Right kidney (tissue), 1 donor: ENCODE measurements at regions not wholly inside any gene's neighbourhood (a gene's known extent, or its start where the extent isn't known, plus 50 kb on each side); places are given as distances from the start of the nearest gene placed in this dataset.

ENCODE experiments used
- DNase-seq: peaks from one replicate; pipeline ENCODE4 v3.0.0-alpha.2; 2016

DNA sequence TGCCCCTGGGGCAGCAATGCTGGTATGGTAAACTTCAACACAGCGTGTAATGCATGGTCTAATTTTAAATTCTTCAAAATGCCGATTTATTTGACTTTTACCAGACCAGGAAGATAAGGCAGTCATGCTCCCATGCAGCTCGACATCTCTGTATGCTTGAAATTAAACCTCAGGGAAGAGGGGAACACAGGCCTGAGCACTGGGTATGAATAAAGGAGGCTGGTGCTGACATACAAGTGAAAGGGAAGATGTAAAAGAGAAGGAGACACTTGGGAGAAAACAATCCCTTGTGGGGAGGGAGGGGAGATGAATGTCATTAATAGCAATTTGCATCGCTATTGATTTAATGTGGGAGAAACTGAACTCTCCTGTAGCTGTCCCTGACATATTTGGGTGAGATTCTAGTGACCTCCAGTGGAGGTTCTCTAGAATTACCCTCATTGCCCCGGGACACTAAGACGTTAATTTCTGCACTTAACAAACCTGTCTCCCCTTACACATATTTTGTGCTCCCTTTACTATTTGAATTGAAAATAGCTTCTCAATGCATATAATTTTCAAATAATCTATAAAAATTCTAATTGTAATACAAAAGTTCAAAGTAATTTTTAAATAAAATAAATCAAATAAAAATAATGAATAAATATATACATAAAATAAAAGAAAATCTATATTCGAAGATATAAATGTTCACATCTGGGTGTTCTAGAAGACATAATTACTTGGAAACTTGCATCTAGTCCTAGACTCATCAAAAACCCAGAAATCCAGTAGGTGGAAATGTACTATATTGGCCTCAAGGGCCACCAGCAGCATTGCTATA lies 283.1 kb downstream of the LMX1A start:
- DNase-seq: peak; percentile 46

DNA sequence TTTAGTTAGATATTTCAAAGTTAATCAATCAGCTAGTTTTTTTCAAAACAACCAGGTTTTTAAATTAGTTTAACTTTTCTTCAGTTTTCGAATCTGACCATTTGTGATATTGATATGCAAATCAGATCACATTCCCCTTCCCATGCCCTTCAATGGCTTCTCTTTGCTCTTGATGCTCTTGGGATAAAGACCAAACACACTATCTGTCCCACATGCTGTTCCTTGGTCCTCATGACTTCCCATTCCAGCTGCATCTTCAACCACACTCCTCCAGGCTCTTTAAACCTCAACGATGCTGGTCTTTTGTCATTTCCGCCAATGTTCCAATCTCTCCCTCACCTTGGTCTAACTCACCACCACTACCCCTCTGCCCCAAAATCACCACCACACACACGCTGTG lies 285.8 kb downstream of the LMX1A start:
- no peak for DNase-seq

DNA sequence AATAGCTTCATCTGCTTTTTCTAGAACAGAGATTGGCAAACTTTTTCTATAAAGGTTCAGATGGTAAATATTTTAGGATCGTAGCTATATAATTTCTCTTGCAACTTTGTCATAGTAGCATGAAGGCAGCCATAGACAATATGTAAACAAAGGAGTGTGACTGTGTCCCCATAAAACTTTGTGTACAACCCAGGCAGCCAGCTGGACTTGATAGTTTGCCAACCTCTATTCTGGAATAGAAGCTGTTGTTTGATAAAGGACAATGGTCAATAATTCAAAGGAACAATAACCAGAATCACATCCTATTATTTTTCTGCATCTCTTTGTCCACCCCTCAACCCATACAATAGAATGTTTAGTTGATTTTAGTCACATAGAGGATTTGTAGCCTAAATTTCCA lies 286.7 kb downstream of the LMX1A start:
- DNase-seq: no peak

DNA sequence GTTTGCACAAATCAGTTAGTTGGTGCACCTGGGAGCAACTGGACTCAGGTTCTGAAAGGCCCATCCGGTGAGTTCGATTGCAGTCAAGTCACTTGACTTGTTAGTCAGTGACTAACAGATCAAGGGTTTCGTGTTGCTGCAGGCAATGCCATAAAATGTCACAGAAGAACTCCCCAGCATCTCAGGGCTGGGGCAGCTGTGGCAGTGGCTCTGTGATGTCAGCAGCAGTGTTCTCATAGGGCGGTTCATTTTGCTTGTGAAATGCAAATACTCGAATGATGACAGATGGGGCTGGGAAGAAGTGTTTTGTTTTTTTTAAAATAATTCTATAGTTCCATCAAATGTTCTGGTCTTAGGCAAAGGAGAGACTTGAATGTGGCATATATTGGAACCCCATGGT lies 287.8 kb downstream of the LMX1A start:
- DNase-seq: no peak

DNA sequence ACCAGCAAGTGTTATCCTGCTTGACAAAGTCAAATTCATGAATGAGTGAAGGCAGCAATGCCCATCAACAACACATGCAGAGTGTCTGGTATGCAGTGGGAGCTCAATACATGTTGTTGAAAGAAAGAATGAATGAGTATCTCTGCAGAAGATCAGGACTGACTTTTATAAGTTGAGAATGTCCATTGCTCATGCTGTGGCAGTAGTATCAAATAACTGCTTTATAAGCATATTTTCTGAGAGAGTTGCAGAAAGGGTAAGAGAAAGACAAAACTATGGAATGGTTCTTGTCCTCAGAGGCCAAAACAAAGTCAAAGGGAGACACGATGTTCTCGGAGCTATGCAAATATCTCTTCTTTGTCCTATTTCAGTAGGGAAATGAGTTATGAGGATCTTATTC lies 288.7 kb downstream of the LMX1A start:
- no peak for DNase-seq

DNA sequence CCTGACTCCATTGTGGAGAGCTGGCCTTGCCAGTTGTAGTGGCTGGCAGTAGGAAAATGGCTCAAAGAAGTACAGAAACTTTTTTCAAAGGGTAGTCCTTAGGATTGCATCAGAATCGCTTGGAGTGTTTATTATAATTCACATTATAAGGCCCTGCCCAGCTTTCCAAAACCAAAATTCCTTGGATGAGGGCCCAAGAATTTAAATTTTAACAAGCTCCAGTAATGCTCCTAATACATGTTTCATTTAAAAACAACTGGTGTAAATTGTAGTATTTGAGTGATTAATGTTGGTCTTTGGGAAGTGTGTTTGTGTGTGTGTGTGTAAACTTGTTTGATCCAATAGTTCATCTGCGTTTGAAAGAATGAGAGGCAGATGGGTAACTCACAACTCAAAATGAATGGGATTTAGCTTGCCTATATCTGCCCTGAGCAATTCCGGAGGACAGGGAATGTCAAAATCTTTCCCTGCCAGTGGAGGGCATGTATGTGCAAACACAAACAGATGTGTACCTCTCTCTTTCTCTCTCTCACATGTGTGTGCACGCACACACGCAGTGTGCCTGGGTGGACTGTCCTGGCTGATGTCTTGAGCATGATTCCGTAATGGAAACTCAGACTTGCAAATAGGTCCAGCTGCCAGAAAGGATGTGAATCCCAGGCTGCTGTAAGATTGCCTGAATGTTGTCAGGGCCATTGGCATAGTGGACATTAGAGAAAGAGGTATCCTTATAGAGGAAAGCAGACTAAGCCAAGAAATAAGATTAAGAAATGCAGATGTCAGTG lies 293.1 kb downstream of the LMX1A start:
- DNase-seq: no peak

DNA sequence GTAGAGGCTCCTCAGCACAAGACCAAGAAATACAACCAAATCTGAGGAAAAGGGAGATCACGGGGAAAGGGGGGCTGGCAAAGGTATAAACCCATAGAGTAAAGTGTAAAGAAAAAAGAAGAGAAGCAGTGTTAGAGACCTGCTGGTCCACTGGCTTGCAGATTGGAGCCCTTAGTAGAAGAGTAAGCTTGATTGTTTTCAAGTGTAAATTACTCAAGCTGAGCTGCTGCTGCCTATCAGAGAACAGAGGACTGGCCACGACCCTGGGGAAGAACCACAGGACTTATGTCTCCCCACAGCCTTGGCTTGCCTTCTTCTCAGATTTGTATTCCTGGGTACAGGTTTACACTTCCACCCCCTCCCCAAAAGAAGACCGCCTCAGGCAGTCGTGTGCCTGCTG lies 294.2 kb downstream of the LMX1A start:
- no peak for DNase-seq

DNA sequence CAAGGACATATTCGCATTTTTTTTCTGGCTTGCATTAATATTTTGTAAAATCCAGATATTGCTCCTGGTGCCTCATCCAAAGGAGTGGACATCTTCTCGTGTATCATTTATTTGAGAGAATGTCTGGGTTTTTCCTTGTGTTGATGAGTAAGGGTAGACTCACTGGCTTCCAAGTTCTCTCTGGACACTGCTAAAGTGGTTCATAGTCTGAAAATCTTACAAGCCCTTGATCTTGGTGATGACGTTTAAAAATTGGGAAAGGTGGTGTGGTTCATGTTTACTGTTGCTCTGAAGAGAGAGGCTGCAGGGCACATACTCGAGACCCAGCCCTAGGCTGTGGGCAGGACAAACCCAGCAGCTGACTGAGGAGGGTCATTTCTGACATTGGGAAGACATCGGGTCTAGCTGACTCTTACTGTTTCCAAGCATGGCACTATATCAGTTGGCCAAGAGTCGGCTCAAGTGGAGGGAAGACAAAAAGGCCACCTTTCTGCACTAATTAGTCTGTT lies 296.2 kb downstream of the LMX1A start:
- DNase-seq: no peak

DNA sequence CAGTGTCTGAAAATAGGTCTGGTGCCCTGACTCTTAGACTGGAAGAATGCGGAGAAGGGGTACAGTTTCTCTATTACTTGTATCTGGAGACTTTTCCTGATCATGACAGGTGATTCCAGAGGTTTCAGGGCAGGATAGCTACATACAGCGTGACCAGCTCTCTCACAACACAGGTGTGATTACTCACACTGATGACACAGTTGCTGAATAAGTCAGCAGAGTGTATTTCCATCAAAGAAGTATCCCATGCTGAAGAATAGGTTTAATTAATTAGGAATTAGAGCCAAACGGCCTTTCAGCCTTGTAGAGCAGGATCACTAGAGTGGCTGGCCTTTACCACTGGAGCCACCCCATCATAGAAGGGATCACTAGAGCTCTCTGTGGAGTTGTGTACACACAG lies 298.6 kb downstream of the LMX1A start:
- no peak for DNase-seq

DNA sequence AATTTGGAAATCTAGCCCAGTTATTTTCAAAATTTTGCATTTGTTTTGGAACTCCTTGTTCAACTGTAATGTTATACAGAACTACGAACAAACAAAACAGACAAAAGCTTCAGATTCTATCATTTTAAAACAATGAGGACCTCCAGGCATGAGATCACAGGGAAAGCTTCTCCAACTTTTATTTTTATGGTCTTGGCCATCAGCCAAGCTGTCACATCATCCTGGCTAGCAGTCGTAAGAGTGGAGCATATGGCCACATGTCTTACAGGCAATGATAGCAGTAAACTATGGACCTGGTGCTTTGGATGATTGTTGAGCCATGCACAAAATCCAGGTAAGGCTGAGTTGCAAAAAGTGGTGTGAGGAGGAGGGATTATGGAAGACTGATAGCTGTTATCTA lies 299.6 kb downstream of the LMX1A start:
- no peak for DNase-seq

DNA sequence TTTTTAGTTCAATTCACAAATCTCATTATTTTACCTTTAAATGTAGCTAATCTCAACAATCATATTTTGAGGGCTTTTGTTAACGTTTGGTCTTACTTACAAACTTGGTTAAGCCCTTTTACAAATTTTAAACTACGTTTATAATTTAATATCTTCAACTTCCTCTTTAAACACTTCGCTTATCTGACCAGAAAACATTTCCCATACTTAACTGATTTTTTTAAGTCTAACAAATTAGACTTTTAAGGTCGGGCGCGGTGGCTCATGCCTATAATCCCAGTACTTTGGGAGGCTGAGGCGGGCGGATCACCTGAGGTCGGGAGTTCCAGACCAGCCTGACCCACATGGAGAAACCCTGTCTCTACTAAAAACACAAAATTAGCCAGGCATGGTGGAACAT lies 300.9 kb downstream of the LMX1A start:
- DNase-seq: no peak

DNA sequence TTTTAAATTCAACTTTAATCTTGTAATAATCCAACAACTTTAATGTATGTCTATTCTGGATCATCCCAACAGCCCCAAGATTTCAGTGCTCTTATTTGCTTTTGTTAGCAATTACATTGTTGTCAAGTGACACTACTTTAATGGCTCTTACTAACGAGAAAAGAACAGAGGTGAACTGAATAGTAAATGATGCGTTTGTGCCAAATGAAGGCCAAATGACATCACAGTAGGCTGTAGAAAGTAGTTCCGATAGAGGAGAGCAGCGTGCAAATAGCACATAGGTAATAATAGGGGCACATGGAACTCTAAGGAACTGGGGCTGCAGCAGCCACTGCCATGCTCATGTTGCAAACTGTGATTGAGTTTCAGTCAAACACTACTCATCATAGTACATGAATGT lies 301.9 kb downstream of the LMX1A start:
- DNase-seq: no peak

DNA sequence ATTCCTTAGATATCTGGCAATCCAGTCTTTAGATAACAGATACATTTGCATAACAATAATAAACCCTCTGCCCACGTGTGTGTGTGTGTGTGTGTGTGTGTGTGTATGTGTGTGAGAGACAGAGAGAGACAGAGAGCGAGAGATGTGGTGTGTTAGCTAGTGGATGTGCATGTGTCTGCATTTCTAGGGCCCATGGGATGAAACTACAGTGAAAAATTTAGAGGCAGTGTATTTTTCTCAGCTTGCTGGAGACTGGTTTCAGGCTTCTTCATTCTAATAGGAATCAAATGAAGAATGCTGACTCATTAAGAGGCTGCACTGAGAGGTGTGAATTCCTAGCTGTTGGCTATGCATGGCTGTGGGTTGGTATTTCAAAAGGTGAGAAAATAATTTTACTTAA lies 303.2 kb downstream of the LMX1A start:
- no peak for DNase-seq

DNA sequence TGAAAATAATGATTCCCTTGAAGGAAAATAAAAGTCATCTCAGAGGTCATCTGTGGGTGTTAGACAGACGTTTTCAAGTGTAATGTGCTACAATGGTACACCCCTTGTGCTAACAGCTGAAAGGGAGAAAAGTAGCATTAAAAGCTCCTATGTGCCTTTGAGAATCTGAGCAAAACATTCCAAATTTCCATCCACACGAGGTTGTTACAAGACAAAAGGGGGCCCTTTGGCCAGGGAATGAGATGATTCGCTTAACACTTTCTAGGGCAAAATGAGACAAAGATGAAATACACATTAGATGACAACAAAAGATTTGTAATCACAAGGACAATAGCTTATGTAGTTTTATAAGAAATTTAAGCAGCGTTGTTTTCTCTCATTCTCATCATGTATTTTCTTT lies 303.6 kb downstream of the LMX1A start:
- no peak for DNase-seq

DNA sequence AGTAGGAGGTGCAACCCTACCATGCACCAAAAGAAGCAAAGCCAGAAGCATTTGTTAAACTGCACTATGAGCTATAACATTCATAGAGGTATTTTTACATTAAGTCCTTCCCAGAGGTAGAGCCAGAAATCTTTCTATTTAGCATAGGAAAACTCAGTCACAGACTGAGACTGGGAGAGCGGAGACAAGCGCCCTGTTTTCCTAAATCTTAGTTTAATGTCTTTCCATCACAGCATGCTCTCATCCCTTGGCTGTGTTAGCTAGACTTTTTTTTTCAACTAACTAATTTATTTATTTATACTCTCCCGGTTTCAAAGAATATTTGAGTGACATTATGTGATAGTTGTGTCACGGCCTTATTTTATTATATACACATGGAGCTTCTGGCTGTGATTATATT lies 304.1 kb downstream of the LMX1A start:
- no peak for DNase-seq

DNA sequence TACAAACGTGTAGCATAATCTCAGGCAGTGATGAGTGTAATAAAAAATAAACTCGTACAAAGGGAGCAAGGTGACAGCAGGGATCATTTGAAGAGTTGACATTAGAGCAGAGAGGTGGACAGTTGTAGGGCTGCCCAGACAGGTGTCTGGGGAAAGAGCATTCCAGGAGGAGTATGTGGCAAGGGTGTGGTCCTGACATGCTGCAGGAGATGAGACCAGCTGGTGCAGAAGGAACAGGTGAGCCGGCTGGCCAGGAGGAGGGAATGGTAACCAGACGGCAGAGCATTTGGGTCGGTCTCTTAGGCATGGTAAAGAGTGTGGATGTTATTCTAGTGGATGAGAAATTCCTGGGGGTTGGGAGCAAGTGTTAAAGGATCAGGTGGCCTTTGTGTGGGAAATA lies 306.3 kb downstream of the LMX1A start:
- no peak for DNase-seq

DNA sequence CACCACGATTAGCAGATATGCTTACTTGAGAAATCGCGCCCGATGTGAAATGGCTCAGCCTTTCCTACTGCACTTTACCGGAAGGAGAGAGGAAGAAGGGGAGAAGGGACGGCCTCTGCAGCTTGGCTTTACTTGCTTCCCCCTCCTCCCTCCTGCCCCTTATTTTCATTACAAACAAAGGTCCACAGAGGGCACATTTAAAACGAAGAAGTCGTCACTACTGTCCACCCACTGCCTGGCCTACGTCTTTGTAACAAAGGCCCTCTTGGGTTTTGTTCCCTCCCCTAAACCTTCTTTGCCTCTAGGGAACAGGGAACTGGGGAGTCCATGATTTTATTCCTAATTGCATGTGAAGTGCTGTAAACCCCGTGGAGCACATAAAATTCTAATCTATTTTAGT lies 308.5 kb downstream of the LMX1A start:
- DNase-seq: no peak

DNA sequence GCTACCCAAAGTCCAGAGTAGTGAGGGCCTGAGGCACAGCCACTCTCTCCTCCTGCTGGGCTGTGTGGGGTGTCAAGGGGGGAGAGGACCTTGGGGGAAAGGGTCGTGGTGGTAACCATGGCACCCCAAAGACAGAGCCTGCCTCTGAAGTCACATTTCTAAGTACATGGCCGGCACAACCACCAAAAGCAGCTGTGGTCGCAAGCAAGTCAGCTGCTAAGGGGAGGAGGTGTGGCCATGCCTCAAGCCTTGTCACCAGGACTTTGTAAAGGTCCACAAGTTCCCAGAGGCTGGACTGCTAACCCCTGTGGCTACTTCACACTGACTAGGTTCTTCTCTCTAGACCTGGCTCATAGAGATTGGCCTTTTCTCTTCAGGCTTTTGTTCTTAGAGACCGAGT lies 310.6 kb downstream of the LMX1A start:
- DNase-seq: no peak

DNA sequence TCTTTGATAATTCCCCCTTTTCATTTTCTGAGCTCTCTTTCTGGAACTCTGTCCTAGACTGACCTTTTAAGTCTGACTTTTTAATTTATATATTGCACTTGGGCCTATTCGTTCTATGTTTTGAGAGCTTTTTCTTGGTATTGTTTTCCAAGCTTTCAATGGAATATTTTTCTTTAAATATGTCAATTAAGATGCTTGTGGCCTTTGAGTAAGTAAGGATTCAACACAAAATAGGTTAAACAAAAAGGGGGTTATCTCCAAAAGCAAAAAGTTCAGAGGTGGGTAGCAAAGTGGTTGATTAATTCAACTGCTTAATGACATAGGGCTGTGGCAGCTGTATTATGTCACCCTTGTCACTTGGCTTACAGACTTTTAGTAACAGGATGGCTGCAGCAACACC lies 315.9 kb downstream of the LMX1A start:
- DNase-seq: no peak

DNA sequence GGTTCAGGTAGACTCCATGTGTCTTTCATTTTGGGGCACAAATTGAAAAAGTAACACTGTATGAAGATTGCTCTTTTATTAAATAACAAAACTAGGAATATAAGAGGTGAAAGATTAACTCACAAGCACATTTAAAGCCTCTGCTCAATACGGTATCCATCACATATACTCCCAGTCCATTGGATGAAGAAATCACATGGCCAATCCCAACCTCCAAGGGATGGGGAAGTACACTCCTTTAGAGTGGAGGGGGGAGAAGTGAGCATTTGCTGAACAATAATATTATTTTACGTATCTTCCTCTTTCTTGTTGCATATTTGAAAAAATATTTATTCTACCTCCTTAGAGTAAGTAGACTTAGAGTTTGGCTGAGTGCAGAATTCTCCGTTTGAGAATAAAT lies 316.5 kb downstream of the LMX1A start:
- no peak for DNase-seq

DNA sequence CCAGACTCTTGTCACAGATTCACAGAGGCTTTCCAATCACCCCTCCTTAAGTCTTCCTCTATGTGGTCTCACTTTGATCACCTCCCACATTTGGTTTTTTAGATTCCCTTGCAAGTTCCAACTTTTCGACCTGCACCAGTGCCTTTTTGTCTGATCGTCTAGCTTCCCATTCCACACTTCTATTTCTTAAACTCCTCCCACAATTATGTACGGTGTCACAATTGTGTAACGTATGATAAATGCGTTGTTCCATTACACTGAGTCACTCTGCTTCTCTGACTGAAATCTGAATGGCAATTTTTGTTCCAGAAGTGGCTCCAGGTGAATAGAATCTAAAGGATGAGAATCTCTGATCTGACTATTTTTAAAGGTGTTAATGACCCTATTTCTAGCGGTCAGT lies 320.1 kb downstream of the LMX1A start:
- DNase-seq: no peak

DNA sequence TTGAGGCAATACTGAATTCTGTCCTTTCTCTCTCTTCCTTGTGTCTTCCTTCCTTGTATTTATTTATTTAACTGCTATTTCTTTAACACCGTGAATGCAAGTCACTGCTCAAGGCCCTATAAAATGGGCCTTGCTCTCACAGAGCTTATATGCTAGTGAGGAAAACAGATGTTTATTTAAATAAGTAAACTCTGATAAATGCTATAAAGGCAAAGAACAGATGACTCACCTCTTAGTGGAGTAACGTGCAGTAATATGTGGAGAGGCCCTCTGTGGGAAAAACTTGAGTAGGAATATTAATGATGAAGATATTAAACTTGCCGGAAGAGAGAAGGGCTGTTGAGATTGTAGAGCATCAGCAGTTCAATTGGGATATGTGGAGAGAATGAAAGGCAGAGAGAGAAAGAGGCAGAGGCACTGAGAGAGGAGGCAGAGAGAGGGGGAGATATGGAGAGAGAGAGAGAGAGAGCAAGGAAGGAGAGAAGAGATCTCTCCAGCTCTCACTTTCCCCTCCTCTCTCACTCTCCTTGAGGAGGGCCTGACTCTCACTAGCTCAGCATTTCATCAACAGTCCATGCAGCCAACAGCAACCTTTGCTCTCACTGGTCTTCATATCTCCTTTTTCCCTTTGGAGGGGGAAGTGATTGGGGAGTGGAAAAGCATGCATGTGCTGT lies 322.2 kb downstream of the LMX1A start:
- DNase-seq: no peak

DNA sequence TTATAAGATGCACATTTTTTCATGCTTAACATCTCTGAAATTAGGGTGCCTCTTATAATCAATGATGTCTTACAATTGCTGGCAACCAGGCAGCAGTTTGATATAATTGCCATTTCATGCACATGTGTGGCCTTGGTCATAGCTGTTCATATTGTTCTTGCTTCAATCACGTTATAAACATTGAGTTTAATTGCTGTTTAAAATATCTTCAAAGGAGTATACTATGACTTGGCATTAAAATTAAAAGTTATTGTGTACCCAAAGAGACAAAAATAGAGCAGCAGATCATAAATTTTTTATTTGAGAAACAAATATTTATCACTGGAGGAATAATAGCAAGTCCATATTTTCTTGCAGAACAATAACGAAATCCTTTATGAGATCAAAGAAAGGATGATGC lies 325.5 kb downstream of the LMX1A start:
- no peak for DNase-seq
